CD14-positive monocyte (primary cell): ENCODE measurements at regions not wholly inside any gene's neighbourhood (a gene's known extent, or its start where the extent isn't known, plus 50 kb on each side); places are given as distances from the start of the nearest gene placed in this dataset.

ENCODE experiments used
- DNase-seq, 3 donors: peaks; one replicate each; pipeline ENCODE4 v3.0.0-alpha.2; 2011 to 2022
- H2AFZ ChIP-seq: 2 replicates; pipeline ENCODE4 v1.6.0; 2012; ENCODE audit warnings: mild to moderate bottlenecking, low read depth, low read length, inconsistent platforms; ENCODE audit not compliant: insufficient read depth, poor library complexity, severe bottlenecking
- H3K27ac ChIP-seq, 2 donors: 1 replicate in 1 of 2; 2 replicates in 1 of 2; pipeline ENCODE4 v1.5.1; 2012 to 2013; ENCODE audit warnings: low read length in 2 of 2, control low read depth in 1 of 2, inconsistent platforms in 1 of 2, low read depth in 1 of 2, mild to moderate bottlenecking in 1 of 2
- H3K27me3 ChIP-seq, 2 donors: one replicate each; pipeline versions ENCODE4 v1.6.0 to v1.6.1; 2011 to 2013; ENCODE audit warnings: low read length in 2 of 2; ENCODE audit not compliant: control insufficient read depth in 2 of 2, insufficient read depth in 2 of 2
- H3K36me3 ChIP-seq, 2 donors: replicated peaks in 1 of 2; 1 replicate in 1 of 2; 2 replicates in 1 of 2; pipeline versions ENCODE4 v1.5.1 to v1.6.1; 2012 to 2013; ENCODE audit warnings: low read length in 2 of 2, control low read depth in 1 of 2, inconsistent platforms in 1 of 2, mild to moderate bottlenecking in 1 of 2; ENCODE audit not compliant: insufficient read depth in 2 of 2, control insufficient read depth in 1 of 2
- H3K4me1 ChIP-seq, 2 donors: 1 replicate in 1 of 2; 2 replicates in 1 of 2; pipeline versions ENCODE4 v1.5.1 to v1.6.1; 2012 to 2013; ENCODE audit warnings: low read length in 2 of 2, control low read depth in 1 of 2, inconsistent platforms in 1 of 2, mild to moderate bottlenecking in 1 of 2, moderate library complexity in 1 of 2; ENCODE audit not compliant: insufficient read depth in 2 of 2, control insufficient read depth in 1 of 2
- H3K4me2 ChIP-seq: replicated peaks from 2 replicates; pipeline ENCODE3; 2012; ENCODE audit warnings: low read length, moderate library complexity, mild to moderate bottlenecking; ENCODE audit not compliant: poor library complexity, severe bottlenecking; ENCODE audit errors: extremely low read depth
- H3K4me3 ChIP-seq, 3 experiments: fragments of 200-600 bp in 1 of 3; sonication (generic) in 1 of 3; replicated peaks in 1 of 3; 1 replicate in 2 of 3; 2 replicates in 1 of 3; pipeline ENCODE4 v1.5.1; 2011 to 2013; ENCODE audit warnings: low read length in 3 of 3, mild to moderate bottlenecking in 3 of 3, control low read depth in 2 of 3, low read depth in 2 of 3, inconsistent platforms in 1 of 3, moderate library complexity in 1 of 3
- H3K79me2 ChIP-seq: 2 replicates; pipeline ENCODE4 v1.6.0; 2012; ENCODE audit warnings: mild to moderate bottlenecking, control low read depth, inconsistent platforms, low read length, moderate library complexity; ENCODE audit not compliant: insufficient read depth
- H3K9ac ChIP-seq: 2 replicates; pipeline ENCODE4 v1.6.0; 2017; ENCODE audit warnings: low read length, mild to moderate bottlenecking; ENCODE audit not compliant: insufficient read depth, poor library complexity, severe bottlenecking
- H3K9me3 ChIP-seq, 2 donors: replicated peaks in 1 of 2; 1 replicate in 1 of 2; 2 replicates in 1 of 2; pipeline versions ENCODE4 v1.5.1 to v1.6.1; 2012 to 2013; ENCODE audit warnings: low read length in 2 of 2, control low read depth in 1 of 2; ENCODE audit not compliant: control insufficient read depth in 1 of 2, insufficient read depth in 1 of 2
- H4K20me1 ChIP-seq: 2 replicates; pipeline ENCODE4 v1.6.0; 2012; ENCODE audit warnings: mild to moderate bottlenecking, low read length, control low read depth, moderate library complexity; ENCODE audit not compliant: insufficient read depth
- H3K27ac Mint-ChIP-seq, 7 donors: one replicate each; pipeline ENCODE4 v1.8.0; 2020; ENCODE audit warnings: mild to moderate bottlenecking in 7 of 7, mixed read lengths in 7 of 7, moderate library complexity in 6 of 7, inconsistent platforms in 2 of 7
- H3K27me3 Mint-ChIP-seq, 3 donors: one replicate each; pipeline ENCODE4 v1.8.0; 2021 to 2022; ENCODE audit warnings: low read depth in 3 of 3, mild to moderate bottlenecking in 3 of 3, mixed read lengths in 3 of 3, moderate library complexity in 3 of 3, inconsistent platforms in 1 of 3
- H3K36me3 Mint-ChIP-seq, 2 donors: one replicate each; pipeline ENCODE4 v1.8.0; 2020; ENCODE audit warnings: mixed read lengths in 2 of 2, inconsistent platforms in 1 of 2, mild to moderate bottlenecking in 1 of 2
- H3K4me1 Mint-ChIP-seq: one replicate; pipeline ENCODE4 v1.8.0; 2020; ENCODE audit warnings: mild to moderate bottlenecking, mixed read lengths
- H3K4me3 Mint-ChIP-seq, 2 donors: one replicate each; pipeline ENCODE4 v1.8.0; 2020; ENCODE audit warnings: mild to moderate bottlenecking in 2 of 2, mixed read lengths in 2 of 2, moderate library complexity in 1 of 2
- H3K9me3 Mint-ChIP-seq, 7 donors: one replicate each; pipeline ENCODE4 v1.8.0; 2020 to 2022; ENCODE audit warnings: mixed read lengths in 7 of 7, mild to moderate bottlenecking in 6 of 7, moderate library complexity in 6 of 7, inconsistent platforms in 2 of 7
- CTCF ChIP-seq: fragments of 200-600 bp; IDR thresholded peaks from one replicate; pipeline ENCODE4 v1.8.0; 2022; ENCODE audit warnings: antibody characterized with exemption, mild to moderate bottlenecking
- WGBS: methylation state at CpG from one replicate; pipeline ENCODE4 v1.1.5; 2013; ENCODE audit warnings: missing lambda C conversion rate; ENCODE audit not compliant: insufficient coverage; 5-methylcytosine and 5-hydroxymethylcytosine counted together
- intact Hi-C, 2 donors: fragments of 100-400 bp; cut with micrococcal nuclease; formaldehyde crosslinking; loops; one replicate each; pipeline versions ENCODE4 v1.15.0 to v1.15.1; 2023

DNA sequence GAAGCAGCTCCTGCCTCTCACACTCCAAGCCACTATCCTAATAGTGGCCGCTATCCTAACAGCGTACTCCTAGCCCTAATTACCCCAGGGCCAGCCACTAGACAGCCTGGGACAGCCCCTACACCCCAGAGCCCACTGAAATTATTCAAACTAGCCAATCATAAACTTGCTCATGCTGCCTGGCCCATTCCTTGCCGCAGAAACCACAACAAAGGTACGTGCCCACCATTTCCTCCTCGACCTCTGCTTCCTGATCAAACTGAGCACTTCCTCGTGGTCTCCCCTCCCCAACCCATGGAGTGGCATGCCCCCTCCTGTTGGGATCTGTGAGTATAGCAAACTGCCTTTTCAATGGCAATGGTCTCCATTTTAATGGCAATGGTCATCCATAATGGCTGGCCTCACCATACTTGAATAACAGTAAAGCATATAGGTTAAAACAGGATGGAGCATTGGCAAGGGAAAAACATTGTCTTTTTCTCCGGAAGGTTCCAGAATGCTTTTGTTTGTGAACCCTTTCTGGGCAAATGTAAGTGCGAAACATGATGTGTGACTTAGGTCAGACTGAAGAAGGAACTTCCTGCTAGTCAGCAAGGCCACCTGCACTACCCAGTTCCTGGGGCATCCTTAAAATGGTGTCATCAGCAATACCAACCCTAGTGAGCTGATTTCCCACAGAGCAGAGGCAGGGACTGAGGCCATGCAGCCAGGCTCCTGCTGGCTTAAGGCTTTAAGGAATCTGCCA lies 107.1 kb upstream of the ATP6AP2 start:
- peaks cover 20% of the 10 kb centered on the region for H3K4me1 Mint-ChIP-seq
- H3K4me2 ChIP-seq = no peak overlapping the region
- no peak overlapping the region for H3K9ac ChIP-seq
- H2AFZ ChIP-seq = no peak overlapping the region
- no peak overlapping the region for H3K27ac ChIP-seq
- no peak overlapping the region for H3K27ac Mint-ChIP-seq
- 42% methylated on average over 6 of the region's 8 CpGs for WGBS
- no peaks in the 10 kb centered on the region for H3K79me2 ChIP-seq
- H3K4me3 Mint-ChIP-seq = peak overlapping the region in 1 of 2 donors; percentile 30
- no peaks in the 10 kb centered on the region for H3K36me3 ChIP-seq
- H3K9me3 Mint-ChIP-seq = peaks cover 0 to 5% (median 0%) of the 10 kb centered on the region in 7 donors
- TF ChIP-seq CTCF = no peak
- peaks cover 2 to 21% (median 12%) of the 10 kb centered on the region in 3 donors for H3K27me3 Mint-ChIP-seq
- peaks cover 20% of the 10 kb centered on the region in 2 donors for H3K4me1 ChIP-seq
- H3K4me3 ChIP-seq = no peak overlapping the region
- intact Hi-C loops = no loop called here
- H3K27me3 ChIP-seq = no peaks in the 10 kb centered on the region
- DNase-seq = no peak
- no peaks in the 10 kb centered on the region for H4K20me1 ChIP-seq
- H3K36me3 Mint-ChIP-seq = no peaks in the 10 kb centered on the region
- H3K9me3 ChIP-seq = no peaks in the 10 kb centered on the region

DNA sequence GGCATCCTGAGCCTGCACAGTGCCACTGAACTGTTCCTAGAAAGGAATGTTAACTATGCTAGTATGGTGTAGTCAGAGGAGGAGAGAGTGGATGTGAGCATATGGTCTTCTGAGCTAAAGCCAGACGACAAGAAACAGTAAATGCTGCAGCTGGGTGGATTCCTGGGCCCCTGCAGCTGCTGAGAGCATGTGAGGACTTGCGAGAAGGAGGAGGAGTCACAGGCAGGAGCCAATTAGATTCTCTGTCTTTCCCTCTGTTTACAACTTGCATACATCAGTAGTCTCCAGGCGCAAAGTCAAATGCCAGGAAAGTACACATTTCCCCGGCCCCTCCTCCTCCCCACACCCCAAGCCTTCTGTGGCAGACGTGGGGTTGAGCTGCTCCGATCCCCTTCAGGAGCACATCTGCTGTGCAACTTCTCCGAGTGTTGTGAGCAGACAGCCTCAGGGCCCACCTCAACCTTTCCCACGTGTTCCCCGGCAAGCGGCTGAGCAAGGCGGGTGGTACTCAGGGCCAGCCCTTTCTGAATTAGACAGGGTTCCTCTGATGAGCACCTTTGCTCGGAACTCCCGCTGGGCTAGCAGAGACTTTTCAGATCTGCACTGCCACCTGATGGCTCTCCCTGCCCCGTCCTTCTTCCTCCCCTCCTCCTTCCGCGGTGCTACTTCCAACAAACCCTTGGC lies 108.7 kb upstream of the ATP6AP2 start:
- H3K27ac Mint-ChIP-seq = peak overlapping the region in 1 of 7 donors; percentile 38
- TF ChIP-seq CTCF = no peak
- peaks cover 4 to 22% (median 12%) of the 10 kb centered on the region in 3 donors for H3K27me3 Mint-ChIP-seq
- Histone ChIP-seq H4K20me1 (no peaks in the 10 kb centered on the region), H3K27ac (no peak overlapping the region), H3K4me2 (peak overlapping the region; percentile 49), H3K9ac (no peak overlapping the region), H3K4me3 (peak overlapping the region in 1 of 3 experiments; percentile 8), H3K27me3 (no peaks in the 10 kb centered on the region), H3K79me2 (no peaks in the 10 kb centered on the region), H3K4me1 (peaks cover 33 to 35% of the 10 kb centered on the region in 2 donors), H3K9me3 (no peaks in the 10 kb centered on the region), H3K36me3 (no peaks in the 10 kb centered on the region), H2AFZ (peak overlapping the region; percentile 61)
- intact Hi-C loops = no loop called here
- H3K4me1 Mint-ChIP-seq = peaks cover 33% of the 10 kb centered on the region
- DNase-seq = peak in 1 of 3 donors; percentile 24
- peaks cover 0 to 8% (median 0%) of the 10 kb centered on the region in 7 donors for H3K9me3 Mint-ChIP-seq
- WGBS = 1% methylated on average over 10 of the region's 16 CpGs
- no peaks in the 10 kb centered on the region for H3K36me3 Mint-ChIP-seq
- H3K4me3 Mint-ChIP-seq = peak overlapping the region; percentile 54 to 73
